ENCODE measurements at regions not wholly inside any gene's neighbourhood (a gene's known extent, or its start where the extent isn't known, plus 50 kb on each side); places are given as distances from the start of the nearest gene placed in this dataset.

- H3K36me3 Mint-ChIP-seq (ENCODE audit: insufficient read depth in 1 of 3, low read depth in 3 of 3) = no peaks in the 10 kb centered on the region
Observed at GRCh38 chr13:27853335-27853734, 61.1 kb downstream of the GSX1 start.

More at GRCh38 chr13:27853335-27853734, 61.1 kb downstream of the GSX1 start:
- no peak overlapping the region for H4K8ac ChIP-seq (replicated peaks; ENCODE audit: insufficient read length, low read depth, low read length)
- H3K56ac ChIP-seq (ENCODE audit: insufficient read length, low read depth, low read length) = no peak overlapping the region
- H3K9me3 Mint-ChIP-seq = no peaks in the 10 kb centered on the region
- H3K4me2 ChIP-seq (ENCODE audit: insufficient read depth, insufficient read length, low read length) = no peak overlapping the region
- no peak overlapping the region for H2BK5ac ChIP-seq (ENCODE audit: insufficient read length, low read length)
- H3K9me3 ChIP-seq (ENCODE audit: control insufficient read depth, low read depth, low read length) = no peaks in the 10 kb centered on the region
- no peak overlapping the region for H3K14ac ChIP-seq (ENCODE audit: insufficient read depth, low read length)
- DNase-seq = no peak
- H2BK120ac ChIP-seq (ENCODE audit: low read depth, low read length, poor library complexity, severe bottlenecking) = no peak overlapping the region
- no peak overlapping the region for H2BK15ac ChIP-seq (ENCODE audit: low read depth, low read length)
- H4K91ac ChIP-seq (ENCODE audit: insufficient read length, low read depth, low read length) = no peak overlapping the region
- H3T11ph ChIP-seq (ENCODE audit: low read length) = no peak overlapping the region
- no peak overlapping the region for H3K9ac ChIP-seq (ENCODE audit: extremely low read depth, insufficient read length, low read length)
- no peak overlapping the region for H3K4me3 Mint-ChIP-seq
- H3K27me3 Mint-ChIP-seq (ENCODE audit: low read depth) = peaks cover 80% of the 10 kb centered on the region
- no peak overlapping the region for H3K23ac ChIP-seq (ENCODE audit: insufficient read length, low read depth, low read length)
- H2AK5ac ChIP-seq (ENCODE audit: insufficient read length, low read length) = no peak overlapping the region
- H3K4me1 Mint-ChIP-seq = peaks cover 14 to 33% of the 10 kb centered on the region in 2 experiments
- no peak overlapping the region for H2BK12ac ChIP-seq (ENCODE audit: insufficient read length, low read depth, low read length)
- H4K5ac ChIP-seq (ENCODE audit: insufficient read length, low read depth, low read length) = no peak overlapping the region
- no peaks in the 10 kb centered on the region for H3K79me1 ChIP-seq (ENCODE audit: insufficient read depth, low read depth, low read length, poor library complexity, severe bottlenecking)
- H2BK20ac ChIP-seq (ENCODE audit: low read depth, low read length, poor library complexity, severe bottlenecking) = no peak overlapping the region
- H4K20me1 ChIP-seq (ENCODE audit: control insufficient read depth, insufficient read depth, insufficient read length) = no peaks in the 10 kb centered on the region
- no peak overlapping the region for H3K18ac ChIP-seq (ENCODE audit: insufficient read length, low read depth, low read length)
- H3K79me2 ChIP-seq (ENCODE audit: insufficient read depth, low read length) = no peaks in the 10 kb centered on the region
- H3K4me1 ChIP-seq (ENCODE audit: insufficient read depth, low read length) = no peaks in the 10 kb centered on the region
- H3K27me3 ChIP-seq (ENCODE audit: insufficient read depth, low read length) = no peaks in the 10 kb centered on the region
- no peak overlapping the region for H3K27ac ChIP-seq (ENCODE audit: insufficient read length, low read depth, low read length)
- TF ChIP-seq CTCF (conservative IDR thresholded peaks at IDR 0.05) = no peak
- no peak overlapping the region for H3K4ac ChIP-seq (ENCODE audit: low read depth, low read length)
- no peak overlapping the region; a peak in 1 of 7 replicates for H3K27ac Mint-ChIP-seq
- no peaks in the 10 kb centered on the region for H3K23me2 ChIP-seq (ENCODE audit: insufficient read length, low read depth, low read length, poor library complexity, severe bottlenecking)
- no CpG with 5 or more reads among the region's 10 CpGs for WGBS (ENCODE audit: extremely low coverage, insufficient read length, low lambda C conversion rate)
- no peak overlapping the region for H2AFZ ChIP-seq (ENCODE audit: low read length)

All from H9 (cell line).